BLaER1 treated with 17β-estradiol and CSF1 and Interleukin-3, amounts not matched to agents 10 nM and 100 nM (cell line): ENCODE measurements at regions not wholly inside any gene's neighbourhood (a gene's known extent, or its start where the extent isn't known, plus 50 kb on each side); places are given as distances from the start of the nearest gene placed in this dataset.
A peak's percentile ranks its signal among the peaks of the same experiment; 100 is the strongest.
"Not testable (repeated sequence)": the region's sequence is repeated elsewhere in the genome, so short reads cannot be mapped to it uniquely, and the experiment has no call there.

Source experiments
- H3K27ac ChIP-seq, 11 experiments: shearing (Covaris generic); formaldehyde crosslinking; 2 replicates each; pipeline ENCODE4 v1.8.1; 2022
- H3K27me3 ChIP-seq, 11 experiments: shearing (Covaris generic); formaldehyde crosslinking; 2 replicates each; pipeline ENCODE4 v1.8.1; 2022
- H3K36me3 ChIP-seq, 11 experiments: shearing (Covaris generic); formaldehyde crosslinking; 2 replicates each; pipeline ENCODE4 v1.8.1; 2022
- H3K4me1 ChIP-seq, 10 experiments: shearing (Covaris generic); formaldehyde crosslinking; 2 replicates each; pipeline ENCODE4 v1.8.1; 2022
- H3K4me2 ChIP-seq, 11 experiments: shearing (Covaris generic); formaldehyde crosslinking; 2 replicates each; pipeline ENCODE4 v1.8.1; 2022
- H3K4me3 ChIP-seq, 10 experiments: shearing (Covaris generic); formaldehyde crosslinking; 2 replicates each; pipeline ENCODE4 v1.8.1; 2022
- H3K9ac ChIP-seq, 11 experiments: shearing (Covaris generic); formaldehyde crosslinking; 2 replicates each; pipeline ENCODE4 v1.8.1; 2022
- H3K9me3 ChIP-seq, 11 experiments: shearing (Covaris generic); formaldehyde crosslinking; replicated peaks in 1 of 11; 2 replicates each; pipeline ENCODE4 v1.8.1; 2022
- H4K20me1 ChIP-seq, 11 experiments: shearing (Covaris generic); formaldehyde crosslinking; 2 replicates each; pipeline ENCODE4 v1.8.1; 2022
- Cebpa-rat ChIP-seq, 11 experiments: shearing (Covaris generic); IDR thresholded peaks; 2 replicates each; pipeline ENCODE4 v1.8.1; 2022

DNA sequence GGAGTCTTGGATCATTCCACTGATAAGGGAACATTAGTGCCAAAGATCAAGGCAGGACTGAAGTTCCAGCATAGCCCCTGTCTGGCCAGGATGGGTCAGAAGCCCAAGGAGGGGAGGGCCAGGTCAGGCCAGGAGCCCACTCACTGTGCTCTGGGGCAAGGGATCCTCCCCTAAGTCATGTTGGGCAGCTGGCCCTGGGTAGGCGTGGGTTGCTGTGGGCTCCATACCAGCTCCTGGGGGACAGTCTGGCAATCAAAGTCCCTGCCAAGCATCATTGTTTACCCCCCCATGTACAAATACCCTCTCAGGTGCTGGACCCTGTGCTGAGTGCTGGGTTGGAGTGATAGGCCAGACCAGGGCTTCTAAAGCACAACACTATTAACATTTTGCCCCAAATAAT, 130.5 kb downstream of the IRX5 start:
- H3K27me3 ChIP-seq, result peaks cover 0 to 7% (median 0%) of the 10 kb centered on the region in 11 experiments; a peak in 2 of 22 replicates
- peaks cover 0 to 10% (median 5%) of the 10 kb centered on the region in 10 experiments; a peak in 4 of 20 replicates for H3K4me1 ChIP-seq
- H3K4me3 ChIP-seq, result no peak overlapping the region
- no peak overlapping the region for H3K9ac ChIP-seq
- H3K9me3 ChIP-seq, result peaks cover 5 to 16% (median 9%) of the 10 kb centered on the region in 11 experiments; a peak in 21 of 22 replicates
- H3K27ac ChIP-seq, result no peak overlapping the region; a peak in 1 of 22 replicates
- H3K36me3 ChIP-seq, result no peaks in the 10 kb centered on the region
- no peak for TF ChIP-seq Cebpa-rat (IDR thresholded peaks at IDR 0.05)
- H4K20me1 ChIP-seq, result no peaks in the 10 kb centered on the region
- H3K4me2 ChIP-seq, result peak overlapping the region in 1 of 11 experiments; percentile 14; a peak in 4 of 22 replicates

DNA sequence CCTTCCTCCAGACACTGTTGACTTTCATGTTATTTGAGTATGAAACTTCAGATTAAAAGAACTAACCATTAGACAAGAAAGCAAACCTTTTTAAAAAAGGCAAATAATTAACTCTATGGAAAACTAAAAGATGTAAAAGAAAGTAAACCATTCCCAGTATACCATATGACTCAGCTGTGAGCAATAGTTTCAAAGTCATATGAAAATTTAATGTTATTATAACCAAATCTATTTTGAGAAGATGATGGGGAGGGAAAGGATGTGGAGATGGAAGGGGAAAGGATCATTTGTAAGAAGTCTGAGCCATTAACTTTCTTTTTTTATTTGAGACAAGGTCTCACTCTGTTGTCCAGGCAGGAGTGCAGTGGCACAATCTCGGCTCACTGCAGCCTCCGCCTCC, 131.8 kb downstream of the IRX5 start:
- Histone ChIP-seq H3K9me3 (peaks cover 0 to 2% (median 0%) of the 10 kb centered on the region in 11 experiments; a peak in 2 of 22 replicates), H3K27ac (no peak overlapping the region), H3K4me1 (peaks cover 0 to 10% (median 5%) of the 10 kb centered on the region in 10 experiments; a peak in 4 of 20 replicates), H3K9ac (no peak overlapping the region), H3K4me2 (no peak overlapping the region), H3K36me3 (no peaks in the 10 kb centered on the region), H3K4me3 (no peak overlapping the region), H4K20me1 (no peaks in the 10 kb centered on the region), H3K27me3 (0 out of 22 replicates have a peak, but pooled peaks cover 0 to 1% (median 0%) of the 10 kb centered on the region in 11 experiments)
- no peak for TF ChIP-seq Cebpa-rat (IDR thresholded peaks at IDR 0.05)

DNA sequence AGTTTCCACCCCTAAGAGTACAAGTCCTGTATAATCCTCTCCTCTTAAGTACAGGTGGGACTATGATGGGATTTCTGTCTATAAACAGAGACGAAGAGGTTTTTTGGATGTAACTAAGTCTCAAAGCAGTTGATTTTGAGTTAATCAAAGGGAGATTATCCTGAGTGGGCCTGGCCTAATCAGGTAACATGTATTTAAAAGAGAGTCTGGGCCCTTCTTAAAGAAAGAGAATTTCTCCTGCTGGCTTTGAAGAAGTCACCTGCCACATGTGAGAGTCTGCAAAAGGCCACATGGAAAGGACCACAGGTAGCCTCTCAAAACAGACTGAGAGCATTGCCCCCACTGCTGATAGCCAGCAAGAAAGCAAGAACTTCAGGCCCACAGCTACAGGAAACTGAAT, 142.3 kb downstream of the IRX5 start:
- no peaks in the 10 kb centered on the region for H3K27me3 ChIP-seq
- H3K4me1 ChIP-seq, result no peaks in the 10 kb centered on the region
- no peaks in the 10 kb centered on the region for H3K36me3 ChIP-seq
- peaks cover 0 to 14% (median 0%) of the 10 kb centered on the region in 11 experiments; a peak in 5 of 22 replicates for H3K9me3 ChIP-seq
- no peak overlapping the region for H3K4me3 ChIP-seq
- TF ChIP-seq Cebpa-rat (IDR thresholded peaks at IDR 0.05), result no peak
- no peak overlapping the region for H3K4me2 ChIP-seq
- H3K9ac ChIP-seq, result no peak overlapping the region
- no peaks in the 10 kb centered on the region for H4K20me1 ChIP-seq
- H3K27ac ChIP-seq, result no peak overlapping the region

DNA sequence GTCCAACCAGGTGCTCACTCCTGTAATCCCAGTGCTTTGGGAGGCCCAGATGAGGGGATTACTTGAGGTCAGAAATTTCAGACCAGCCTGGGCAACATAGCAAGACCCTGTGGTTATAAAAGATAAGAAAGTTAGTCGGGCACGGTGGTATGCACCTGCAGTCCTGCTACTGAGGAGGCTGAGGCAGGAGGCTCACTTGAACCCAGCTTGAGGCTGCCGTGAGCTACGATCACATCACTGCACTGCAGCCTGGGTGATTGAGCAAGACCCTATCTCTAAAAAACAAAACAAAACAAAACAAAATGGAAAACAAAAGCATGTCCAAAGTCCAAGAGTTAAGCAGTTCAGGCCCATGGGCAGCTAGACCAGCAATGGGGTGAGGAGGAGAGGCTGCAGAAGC, 143.2 kb downstream of the IRX5 start:
- Histone ChIP-seq H3K36me3 (no peaks in the 10 kb centered on the region), H4K20me1 (no peaks in the 10 kb centered on the region), H3K4me3 (no peak overlapping the region), H3K4me1 (no peaks in the 10 kb centered on the region), H3K4me2 (no peak overlapping the region), H3K9me3 (peaks cover 0 to 14% (median 0%) of the 10 kb centered on the region in 11 experiments; a peak in 5 of 22 replicates), H3K9ac (no peak overlapping the region), H3K27me3 (no peaks in the 10 kb centered on the region), H3K27ac (no peak overlapping the region)
- no peak for TF ChIP-seq Cebpa-rat (IDR thresholded peaks at IDR 0.05)

DNA sequence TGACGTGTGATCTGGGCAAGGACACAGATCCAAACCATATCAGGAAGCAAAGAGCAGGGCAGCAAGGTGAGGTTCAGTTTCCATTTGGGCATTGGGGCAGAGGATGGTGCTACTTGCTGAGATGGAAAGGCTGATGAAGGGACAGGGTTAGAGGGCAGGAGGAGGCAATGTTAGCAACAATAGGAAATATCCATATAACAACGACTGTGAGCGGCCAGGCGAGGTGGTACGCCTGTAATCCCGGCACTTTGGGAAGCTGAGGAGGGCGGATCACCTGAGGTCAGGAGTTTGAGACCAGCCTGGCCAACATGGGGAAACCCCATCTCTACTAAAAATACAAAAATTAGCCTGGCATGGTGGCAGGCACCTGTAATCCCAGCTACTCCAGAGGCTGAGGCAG, 144.5 kb downstream of the IRX5 start:
- not testable (repeated sequence) for H3K4me2 ChIP-seq, H3K27me3 ChIP-seq
- H3K9me3 ChIP-seq, result peaks cover 0 to 14% (median 0%) of the 10 kb centered on the region in 11 experiments; a peak in 5 of 22 replicates

DNA sequence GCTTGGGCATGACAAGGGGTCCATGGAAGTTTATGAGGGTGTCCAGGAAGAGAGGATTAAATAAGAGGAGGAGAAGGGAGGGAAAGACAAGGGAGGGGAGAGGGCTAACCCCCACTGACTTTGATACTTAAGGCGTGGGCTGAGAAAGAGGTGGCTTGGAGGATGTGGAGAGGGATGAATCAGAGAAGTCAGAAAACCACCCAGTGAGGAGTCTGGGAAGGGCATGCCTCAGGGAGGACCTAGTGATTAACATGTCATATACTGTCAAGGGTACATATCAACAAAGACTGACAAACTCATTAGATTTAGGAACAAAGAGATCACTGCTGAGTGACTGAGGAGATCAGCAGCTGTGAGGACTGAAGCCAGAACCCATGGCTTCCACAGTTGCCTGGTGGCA, 145.4 kb downstream of the IRX5 start:
- Histone ChIP-seq H3K36me3 (no peaks in the 10 kb centered on the region), H3K9ac (no peak overlapping the region), H3K9me3 (peaks cover 0 to 14% (median 0%) of the 10 kb centered on the region in 11 experiments; a peak in 5 of 22 replicates), H3K27me3 (no peaks in the 10 kb centered on the region), H3K27ac (no peak overlapping the region), H3K4me1 (no peaks in the 10 kb centered on the region), H3K4me2 (no peak overlapping the region), H4K20me1 (no peaks in the 10 kb centered on the region), H3K4me3 (no peak overlapping the region)
- TF ChIP-seq Cebpa-rat (IDR thresholded peaks at IDR 0.05), result no peak

More for the DNA sequence above, 144.5 kb downstream of the IRX5 start:
- not testable (repeated sequence) for H4K20me1 ChIP-seq, H3K9ac ChIP-seq, H3K27ac ChIP-seq, H3K4me1 ChIP-seq, H3K4me3 ChIP-seq, H3K36me3 ChIP-seq

DNA sequence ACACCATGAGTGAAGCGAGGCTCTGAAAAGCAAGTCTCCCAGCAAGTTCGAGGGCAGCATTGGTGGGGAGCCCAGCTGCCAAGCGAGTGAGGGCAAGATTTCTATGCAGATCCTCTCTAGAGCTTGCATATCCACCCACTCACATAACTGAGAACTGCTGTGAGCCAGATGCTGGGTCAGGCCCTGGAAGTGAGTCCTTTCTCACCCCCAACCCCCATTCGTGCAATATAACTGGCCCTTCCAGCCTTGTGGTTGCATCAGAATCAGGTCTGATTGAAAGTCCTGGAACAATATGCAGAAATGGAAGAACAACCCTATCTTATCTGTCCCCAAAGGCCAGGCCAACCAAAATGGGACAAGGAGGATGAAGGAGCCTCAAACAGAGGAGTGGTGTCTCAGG, 146.6 kb downstream of the IRX5 start:
- Histone ChIP-seq H3K4me3 (no peak overlapping the region), H3K4me2 (no peak overlapping the region), H3K27me3 (no peaks in the 10 kb centered on the region), H4K20me1 (no peaks in the 10 kb centered on the region), H3K36me3 (no peaks in the 10 kb centered on the region), H3K9me3 (0 out of 22 replicates have a peak, but pooled peaks cover 0 to 4% (median 0%) of the 10 kb centered on the region in 11 experiments), H3K9ac (no peak overlapping the region), H3K4me1 (no peaks in the 10 kb centered on the region), H3K27ac (no peak overlapping the region)
- no peak for TF ChIP-seq Cebpa-rat (IDR thresholded peaks at IDR 0.05)

DNA sequence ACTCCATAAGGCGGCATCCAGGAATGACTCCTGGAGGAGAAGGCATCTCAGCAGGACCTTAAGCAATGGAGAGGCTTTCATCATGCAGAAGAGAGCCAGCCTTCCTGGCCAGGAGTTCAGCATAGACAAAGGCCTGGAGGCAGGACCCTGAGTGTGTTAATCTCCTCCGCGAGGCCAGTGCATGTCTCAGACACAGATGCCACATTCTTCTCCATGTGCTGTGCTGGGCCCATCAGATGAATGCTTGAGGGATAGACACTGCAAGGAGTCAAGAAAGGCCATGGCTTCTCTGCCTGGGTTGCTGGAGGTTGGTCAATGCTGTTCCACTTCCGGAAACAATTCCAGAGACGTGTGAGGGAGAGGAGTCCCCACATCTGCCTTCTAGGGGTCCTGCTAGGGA, 147.5 kb downstream of the IRX5 start:
- no peak for TF ChIP-seq Cebpa-rat (IDR thresholded peaks at IDR 0.05)
- Histone ChIP-seq H3K9ac (no peak overlapping the region), H3K4me3 (no peak overlapping the region), H3K27ac (no peak overlapping the region), H3K4me1 (peaks cover 0 to 8% (median 6%) of the 10 kb centered on the region in 10 experiments; a peak in 13 of 20 replicates), H3K9me3 (0 out of 22 replicates have a peak, but pooled peaks cover 0 to 3% (median 0%) of the 10 kb centered on the region in 11 experiments), H3K36me3 (no peaks in the 10 kb centered on the region), H4K20me1 (no peaks in the 10 kb centered on the region), H3K27me3 (no peaks in the 10 kb centered on the region), H3K4me2 (no peak overlapping the region)

DNA sequence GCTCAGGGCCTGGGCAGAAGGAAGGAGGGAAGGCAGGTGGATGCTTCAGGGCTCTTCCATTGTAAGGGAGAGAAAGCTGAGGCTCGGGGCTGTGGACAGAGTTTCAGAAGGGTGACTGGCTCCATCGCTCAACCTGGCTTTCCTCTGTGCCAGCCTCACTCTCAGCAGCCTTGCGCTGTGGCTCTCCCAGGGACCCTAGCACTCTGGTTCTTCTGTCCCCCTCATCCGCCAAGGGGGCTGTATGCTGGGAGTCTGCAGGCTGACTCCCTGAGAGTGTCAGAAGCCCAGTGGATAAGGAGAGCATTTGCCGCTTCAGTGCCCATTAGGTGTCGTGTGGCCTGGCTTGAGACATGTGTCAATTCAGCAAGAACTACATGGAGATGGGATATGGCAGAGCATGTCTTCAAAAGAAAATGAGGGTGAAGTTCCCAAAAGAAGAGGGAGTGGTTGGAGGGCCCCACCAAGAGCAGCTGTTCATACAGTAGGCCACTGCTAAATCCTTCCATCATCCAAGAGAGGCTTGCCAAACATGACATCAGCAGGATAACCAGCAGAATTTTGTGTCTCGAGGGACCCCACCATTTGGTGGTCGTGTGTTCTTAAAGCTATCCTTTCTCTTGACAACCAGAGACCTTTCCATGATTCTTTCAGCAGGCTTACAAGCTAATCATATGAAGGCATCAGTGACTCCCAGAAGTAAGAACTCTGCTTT, 148.2 kb downstream of the IRX5 start:
- Histone ChIP-seq H3K4me1 (peaks cover 0 to 13% (median 11%) of the 10 kb centered on the region in 10 experiments; a peak in 13 of 20 replicates), H3K4me3 (no peak overlapping the region), H3K4me2 (no peak overlapping the region), H3K27ac (no peak overlapping the region), H3K27me3 (no peaks in the 10 kb centered on the region), H3K36me3 (no peaks in the 10 kb centered on the region), H4K20me1 (no peaks in the 10 kb centered on the region), H3K9me3 (0 out of 22 replicates have a peak, but pooled peaks cover 0 to 3% (median 0%) of the 10 kb centered on the region in 11 experiments), H3K9ac (no peak overlapping the region)
- TF ChIP-seq Cebpa-rat (IDR thresholded peaks at IDR 0.05), result no peak
